ENCODE measurements at regions not wholly inside any gene's neighbourhood (a gene's known extent, or its start where the extent isn't known, plus 50 kb on each side); places are given as distances from the start of the nearest gene placed in this dataset.

- no peak for DNase-seq (ENCODE audit: low read depth, low spot score)
- H3K4me1 ChIP-seq (ENCODE audit: insufficient read depth, insufficient read length), result no peaks in the 10 kb centered on the region
- TF ChIP-seq YY1 (IDR thresholded peaks at IDR 0.05; ENCODE audit: insufficient read depth, insufficient read length) (no peak), ZNF274 (IDR thresholded peaks at IDR 0.05; ENCODE audit: low read depth, low read length) (no peak), SUZ12 (IDR thresholded peaks at IDR 0.05; ENCODE audit: extremely low read depth, insufficient read depth, insufficient read length) (no peak)
Measured at GRCh38 chr2:5867056-5867455, 174.9 kb downstream of the SOX11 start.

GRCh38 chr2:5868931-5869330, 176.7 kb downstream of the SOX11 start:
- DNase-seq (ENCODE audit: low read depth, low spot score), result no peak

More at GRCh38 chr2:5867056-5867455, 174.9 kb downstream of the SOX11 start:
- H3K4me3 ChIP-seq (ENCODE audit: insufficient read length, low read depth), result no peak overlapping the region
- H3K27me3 ChIP-seq (ENCODE audit: insufficient read depth, insufficient read length), result no peaks in the 10 kb centered on the region
- H3K36me3 ChIP-seq (ENCODE audit: insufficient read depth, insufficient read length, low read length), result no peaks in the 10 kb centered on the region
- H3K9me3 ChIP-seq (ENCODE audit: insufficient read depth, low read length), result 0 out of 2 replicates have a peak, but pooled peaks cover 5% of the 10 kb centered on the region
- H3K9ac ChIP-seq (ENCODE audit: insufficient read length, low read depth), result no peak overlapping the region

GRCh38 chr2:5869936-5870335, 177.8 kb downstream of the SOX11 start:
- Histone ChIP-seq H3K36me3 (ENCODE audit: insufficient read depth, insufficient read length, low read length) (no peaks in the 10 kb centered on the region), H3K27me3 (ENCODE audit: insufficient read depth, insufficient read length) (no peaks in the 10 kb centered on the region), H3K9ac (ENCODE audit: insufficient read length, low read depth) (no peak overlapping the region), H3K9me3 (ENCODE audit: insufficient read depth, low read length) (0 out of 2 replicates have a peak, but pooled peaks cover 15% of the 10 kb centered on the region), H3K4me3 (ENCODE audit: insufficient read length, low read depth) (no peak overlapping the region), H3K4me1 (ENCODE audit: insufficient read depth, insufficient read length) (no peaks in the 10 kb centered on the region)
- no peak for DNase-seq (ENCODE audit: low read depth, low spot score)
- TF ChIP-seq SUZ12 (IDR thresholded peaks at IDR 0.05; ENCODE audit: extremely low read depth, insufficient read depth, insufficient read length) (no peak), ZNF274 (IDR thresholded peaks at IDR 0.05; ENCODE audit: low read depth, low read length) (no peak)

More at GRCh38 chr2:5868931-5869330, 176.7 kb downstream of the SOX11 start:
- H3K9me3 ChIP-seq (ENCODE audit: insufficient read depth, low read length), result 0 out of 2 replicates have a peak, but pooled peaks cover 15% of the 10 kb centered on the region
- H3K4me3 ChIP-seq (ENCODE audit: insufficient read length, low read depth), result no peak overlapping the region
- H3K9ac ChIP-seq (ENCODE audit: insufficient read length, low read depth), result no peak overlapping the region
- H3K36me3 ChIP-seq (ENCODE audit: insufficient read depth, insufficient read length, low read length), result no peaks in the 10 kb centered on the region
- no peak for TF ChIP-seq ZNF274 (IDR thresholded peaks at IDR 0.05; ENCODE audit: low read depth, low read length)
- H3K27me3 ChIP-seq (ENCODE audit: insufficient read depth, insufficient read length), result no peaks in the 10 kb centered on the region
- H3K4me1 ChIP-seq (ENCODE audit: insufficient read depth, insufficient read length), result no peaks in the 10 kb centered on the region

- no peak for DNase-seq (ENCODE audit: low read depth, low spot score)
- 0 out of 2 replicates have a peak, but pooled peaks cover 7% of the 10 kb centered on the region for H3K9me3 ChIP-seq (ENCODE audit: insufficient read depth, low read length)
- H3K36me3 ChIP-seq (ENCODE audit: insufficient read depth, insufficient read length, low read length), result no peaks in the 10 kb centered on the region
- H3K4me1 ChIP-seq (ENCODE audit: insufficient read depth, insufficient read length), result no peaks in the 10 kb centered on the region
- H3K9ac ChIP-seq (ENCODE audit: insufficient read length, low read depth), result no peak overlapping the region
- H3K27me3 ChIP-seq (ENCODE audit: insufficient read depth, insufficient read length), result no peaks in the 10 kb centered on the region
- TF ChIP-seq ZNF274 (IDR thresholded peaks at IDR 0.05; ENCODE audit: low read depth, low read length), result no peak
- TF ChIP-seq SUZ12 (IDR thresholded peaks at IDR 0.05; ENCODE audit: extremely low read depth, insufficient read depth, insufficient read length), result no peak
- TF ChIP-seq YY1 (IDR thresholded peaks at IDR 0.05; ENCODE audit: insufficient read depth, insufficient read length), result no peak
- H3K4me3 ChIP-seq (ENCODE audit: insufficient read length, low read depth), result no peak overlapping the region
Measured at GRCh38 chr2:5877360-5877759, 185.2 kb downstream of the SOX11 start.

- Histone ChIP-seq H3K4me3 (ENCODE audit: insufficient read length, low read depth) (no peak overlapping the region), H3K4me1 (ENCODE audit: insufficient read depth, insufficient read length) (no peaks in the 10 kb centered on the region), H3K9me3 (ENCODE audit: insufficient read depth, low read length) (no peaks in the 10 kb centered on the region), H3K36me3 (ENCODE audit: insufficient read depth, insufficient read length, low read length) (no peaks in the 10 kb centered on the region), H3K9ac (ENCODE audit: insufficient read length, low read depth) (no peak overlapping the region), H3K27me3 (ENCODE audit: insufficient read depth, insufficient read length) (no peaks in the 10 kb centered on the region)
- no peak for TF ChIP-seq YY1 (IDR thresholded peaks at IDR 0.05; ENCODE audit: insufficient read depth, insufficient read length)
- no peak for TF ChIP-seq ZNF274 (IDR thresholded peaks at IDR 0.05; ENCODE audit: low read depth, low read length)
- TF ChIP-seq SUZ12 (IDR thresholded peaks at IDR 0.05; ENCODE audit: extremely low read depth, insufficient read depth, insufficient read length), result no peak
- no peak for DNase-seq (ENCODE audit: low read depth, low spot score)
Measured at GRCh38 chr2:5885451-5886173, 193.4 kb downstream of the SOX11 start.

- Histone ChIP-seq H3K27me3 (ENCODE audit: insufficient read depth, insufficient read length) (no peaks in the 10 kb centered on the region), H3K36me3 (ENCODE audit: insufficient read depth, insufficient read length, low read length) (no peaks in the 10 kb centered on the region), H3K4me3 (ENCODE audit: insufficient read length, low read depth) (no peak overlapping the region), H3K9ac (ENCODE audit: insufficient read length, low read depth) (no peak overlapping the region), H3K9me3 (ENCODE audit: insufficient read depth, low read length) (no peaks in the 10 kb centered on the region), H3K4me1 (ENCODE audit: insufficient read depth, insufficient read length) (no peaks in the 10 kb centered on the region)
- TF ChIP-seq SUZ12 (IDR thresholded peaks at IDR 0.05; ENCODE audit: extremely low read depth, insufficient read depth, insufficient read length) (no peak), ZNF274 (IDR thresholded peaks at IDR 0.05; ENCODE audit: low read depth, low read length) (no peak), YY1 (IDR thresholded peaks at IDR 0.05; ENCODE audit: insufficient read depth, insufficient read length) (no peak)
- no peak for DNase-seq (ENCODE audit: low read depth, low spot score)
Measured at GRCh38 chr2:5886462-5886861, 194.3 kb downstream of the SOX11 start.

GRCh38 chr2:5888126-5888525, 195.9 kb downstream of the SOX11 start:
- TF ChIP-seq ZNF274 (IDR thresholded peaks at IDR 0.05; ENCODE audit: low read depth, low read length), result no peak
- no peak for TF ChIP-seq YY1 (IDR thresholded peaks at IDR 0.05; ENCODE audit: insufficient read depth, insufficient read length)
- no peak for TF ChIP-seq SUZ12 (IDR thresholded peaks at IDR 0.05; ENCODE audit: extremely low read depth, insufficient read depth, insufficient read length)
- no peak overlapping the region for H3K4me3 ChIP-seq (ENCODE audit: insufficient read length, low read depth)
- H3K9ac ChIP-seq (ENCODE audit: insufficient read length, low read depth), result no peak overlapping the region
- no peaks in the 10 kb centered on the region for H3K36me3 ChIP-seq (ENCODE audit: insufficient read depth, insufficient read length, low read length)
- DNase-seq (ENCODE audit: low read depth, low spot score), result no peak
- no peaks in the 10 kb centered on the region for H3K4me1 ChIP-seq (ENCODE audit: insufficient read depth, insufficient read length)
- no peaks in the 10 kb centered on the region for H3K27me3 ChIP-seq (ENCODE audit: insufficient read depth, insufficient read length)
- H3K9me3 ChIP-seq (ENCODE audit: insufficient read depth, low read length), result no peaks in the 10 kb centered on the region

Data from NT2/D1 (cell line).